GM12891 (cell line): ENCODE measurements at regions not wholly inside any gene's neighbourhood (a gene's known extent, or its start where the extent isn't known, plus 50 kb on each side); places are given as distances from the start of the nearest gene placed in this dataset.
"Not testable (repeated sequence)": the region's sequence is repeated elsewhere in the genome, so short reads cannot be mapped to it uniquely, and the experiment has no call there.

Experiments
- PAX5 ChIP-seq: IDR thresholded peaks from 2 replicates; pipeline ENCODE4 v1.6.1; 2011; ENCODE audit warnings: low read length, moderate library complexity, mild to moderate bottlenecking; ENCODE audit not compliant: insufficient read depth, severe bottlenecking
- POLR2A ChIP-seq: IDR thresholded peaks from 2 replicates; pipeline ENCODE4 v1.6.1; 2011; ENCODE audit warnings: low read depth, low read length, control low read depth
- POLR2AphosphoS5 ChIP-seq: IDR thresholded peaks from 2 replicates; pipeline ENCODE4 v1.6.1; 2011; ENCODE audit warnings: low read depth, low read length, control low read depth
- SPI1 ChIP-seq: IDR thresholded peaks from 2 replicates; pipeline ENCODE4 v1.6.1; 2011; ENCODE audit warnings: low read depth, low read length, control low read depth
- TAF1 ChIP-seq: IDR thresholded peaks from 2 replicates; pipeline ENCODE4 v1.6.1; 2011; ENCODE audit warnings: low read depth, low read length, control low read depth

- TF ChIP-seq SPI1, POLR2A, POLR2AphosphoS5, TAF1, PAX5: not testable (repeated sequence)
Measured at GRCh38 chr16:76880523-76880922, 310.5 kb upstream of the MON1B start.
